ENCODE measurements at regions not wholly inside any gene's neighbourhood (a gene's known extent, or its start where the extent isn't known, plus 50 kb on each side); places are given as distances from the start of the nearest gene placed in this dataset.

GRCh38 chr5:144015961-144016360, 154.5 kb downstream of the YIPF5 start:
- H3K27ac Mint-ChIP-seq = no peak overlapping the region
- H3K36me3 Mint-ChIP-seq = peaks cover 2% of the 10 kb centered on the region
- H3K4me1 Mint-ChIP-seq = no peaks in the 10 kb centered on the region
- no peak for DNase-seq (ENCODE audit: low spot score in 2 of 2)
- peaks cover 7% of the 10 kb centered on the region for H3K9me3 Mint-ChIP-seq
- H3K4me3 Mint-ChIP-seq = no peak overlapping the region
- H3K27me3 Mint-ChIP-seq = peaks cover 6% of the 10 kb centered on the region
- no peak for ATAC-seq (ENCODE audit: low read depth)

- Mint-ChIP-seq H3K36me3 (peaks cover 2% of the 10 kb centered on the region), H3K4me1 (no peaks in the 10 kb centered on the region), H3K27me3 (peaks cover 6% of the 10 kb centered on the region), H3K4me3 (no peak overlapping the region), H3K9me3 (peaks cover 7% of the 10 kb centered on the region), H3K27ac (no peak overlapping the region)
- ATAC-seq (ENCODE audit: low read depth) (no peak), DNase-seq (ENCODE audit: low spot score in 2 of 2) (no peak)
Measured at GRCh38 chr5:144017119-144017518, 153.3 kb downstream of the YIPF5 start.

GRCh38 chr5:144017631-144018030, 152.8 kb downstream of the YIPF5 start:
- peaks cover 7% of the 10 kb centered on the region for H3K9me3 Mint-ChIP-seq
- H3K4me3 Mint-ChIP-seq = no peak overlapping the region
- no peak overlapping the region for H3K27ac Mint-ChIP-seq
- ATAC-seq (ENCODE audit: low read depth) (no peak), DNase-seq (ENCODE audit: low spot score in 2 of 2) (no peak)
- peaks cover 6% of the 10 kb centered on the region for H3K27me3 Mint-ChIP-seq
- no peaks in the 10 kb centered on the region for H3K4me1 Mint-ChIP-seq
- H3K36me3 Mint-ChIP-seq = peaks cover 2% of the 10 kb centered on the region

GRCh38 chr5:144024090-144024489, 146.4 kb downstream of the YIPF5 start:
- Mint-ChIP-seq H3K4me3 (no peak overlapping the region), H3K27me3 (peaks cover 4% of the 10 kb centered on the region), H3K9me3 (peaks cover 3% of the 10 kb centered on the region), H3K36me3 (peaks cover 2% of the 10 kb centered on the region), H3K4me1 (no peaks in the 10 kb centered on the region), H3K27ac (no peak overlapping the region)
- ATAC-seq (ENCODE audit: low read depth) (no peak), DNase-seq (ENCODE audit: low spot score in 2 of 2) (no peak)

- H3K27me3 Mint-ChIP-seq = peaks cover 4% of the 10 kb centered on the region
- no peak overlapping the region for H3K27ac Mint-ChIP-seq
- DNase-seq (ENCODE audit: low spot score in 2 of 2) = no peak
- H3K36me3 Mint-ChIP-seq = peaks cover 2% of the 10 kb centered on the region
- H3K9me3 Mint-ChIP-seq = peaks cover 3% of the 10 kb centered on the region
- no peaks in the 10 kb centered on the region for H3K4me1 Mint-ChIP-seq
- H3K4me3 Mint-ChIP-seq = no peak overlapping the region
- ATAC-seq (ENCODE audit: low read depth) = no peak
Measured at GRCh38 chr5:144024545-144024944, 145.9 kb downstream of the YIPF5 start.

GRCh38 chr5:144026286-144026685, 144.2 kb downstream of the YIPF5 start:
- Mint-ChIP-seq H3K4me3 (no peak overlapping the region), H3K27ac (no peak overlapping the region), H3K36me3 (no peaks in the 10 kb centered on the region), H3K27me3 (peaks cover 3% of the 10 kb centered on the region), H3K9me3 (no peaks in the 10 kb centered on the region), H3K4me1 (no peaks in the 10 kb centered on the region)
- no peak for ATAC-seq (ENCODE audit: low read depth)
- no peak for DNase-seq (ENCODE audit: low spot score in 2 of 2)

GRCh38 chr5:144028058-144028457, 142.4 kb downstream of the YIPF5 start:
- H3K27ac Mint-ChIP-seq = no peak overlapping the region
- ATAC-seq (ENCODE audit: low read depth) = no peak
- H3K4me3 Mint-ChIP-seq = no peak overlapping the region
- DNase-seq (ENCODE audit: low spot score in 2 of 2) = no peak
- peaks cover 5% of the 10 kb centered on the region for H3K27me3 Mint-ChIP-seq
- no peaks in the 10 kb centered on the region for H3K9me3 Mint-ChIP-seq
- H3K4me1 Mint-ChIP-seq = no peaks in the 10 kb centered on the region
- H3K36me3 Mint-ChIP-seq = no peaks in the 10 kb centered on the region

GRCh38 chr5:144028636-144029035, 141.8 kb downstream of the YIPF5 start:
- Mint-ChIP-seq H3K9me3 (no peaks in the 10 kb centered on the region), H3K27me3 (peaks cover 5% of the 10 kb centered on the region), H3K36me3 (no peaks in the 10 kb centered on the region), H3K4me1 (no peaks in the 10 kb centered on the region), H3K4me3 (no peak overlapping the region), H3K27ac (no peak overlapping the region)
- no peak for DNase-seq (ENCODE audit: low spot score in 2 of 2)
- ATAC-seq (ENCODE audit: low read depth) = no peak

GRCh38 chr5:144030904-144031303, 139.6 kb downstream of the YIPF5 start:
- H3K4me1 Mint-ChIP-seq = no peaks in the 10 kb centered on the region
- no peak for ATAC-seq (ENCODE audit: low read depth)
- no peak for DNase-seq (ENCODE audit: low spot score in 2 of 2)
- H3K4me3 Mint-ChIP-seq = no peak overlapping the region
- H3K9me3 Mint-ChIP-seq = no peaks in the 10 kb centered on the region
- no peak overlapping the region for H3K27ac Mint-ChIP-seq
- no peaks in the 10 kb centered on the region for H3K36me3 Mint-ChIP-seq
- peaks cover 8% of the 10 kb centered on the region for H3K27me3 Mint-ChIP-seq

GRCh38 chr5:144032375-144032774, 138.1 kb downstream of the YIPF5 start:
- Mint-ChIP-seq H3K9me3 (no peaks in the 10 kb centered on the region), H3K27me3 (peaks cover 9% of the 10 kb centered on the region), H3K36me3 (no peaks in the 10 kb centered on the region), H3K4me1 (no peaks in the 10 kb centered on the region), H3K27ac (no peak overlapping the region), H3K4me3 (no peak overlapping the region)
- DNase-seq (ENCODE audit: low spot score in 2 of 2) = no peak
- no peak for ATAC-seq (ENCODE audit: low read depth)

- H3K27ac Mint-ChIP-seq = no peak overlapping the region
- H3K27me3 Mint-ChIP-seq = peaks cover 9% of the 10 kb centered on the region
- DNase-seq (ENCODE audit: low spot score in 2 of 2) (no peak), ATAC-seq (ENCODE audit: low read depth) (no peak)
- no peaks in the 10 kb centered on the region for H3K4me1 Mint-ChIP-seq
- H3K9me3 Mint-ChIP-seq = no peaks in the 10 kb centered on the region
- H3K4me3 Mint-ChIP-seq = no peak overlapping the region
- H3K36me3 Mint-ChIP-seq = no peaks in the 10 kb centered on the region
Measured at GRCh38 chr5:144033486-144033885, 137.0 kb downstream of the YIPF5 start.

- Mint-ChIP-seq H3K27ac (no peak overlapping the region), H3K4me3 (no peak overlapping the region), H3K4me1 (no peaks in the 10 kb centered on the region), H3K36me3 (no peaks in the 10 kb centered on the region), H3K27me3 (peaks cover 9% of the 10 kb centered on the region), H3K9me3 (no peaks in the 10 kb centered on the region)
- ATAC-seq (ENCODE audit: low read depth) (no peak), DNase-seq (ENCODE audit: low spot score in 2 of 2) (no peak)
Measured at GRCh38 chr5:144035046-144035740, 135.3 kb downstream of the YIPF5 start.

- no peak overlapping the region for H3K4me3 Mint-ChIP-seq
- no peak overlapping the region for H3K27ac Mint-ChIP-seq
- H3K4me1 Mint-ChIP-seq = no peaks in the 10 kb centered on the region
- no peaks in the 10 kb centered on the region for H3K9me3 Mint-ChIP-seq
- DNase-seq (ENCODE audit: low spot score in 2 of 2) (no peak), ATAC-seq (ENCODE audit: low read depth) (no peak)
- H3K36me3 Mint-ChIP-seq = no peaks in the 10 kb centered on the region
- H3K27me3 Mint-ChIP-seq = peaks cover 7% of the 10 kb centered on the region
Measured at GRCh38 chr5:144036476-144036875, 134.0 kb downstream of the YIPF5 start.

- DNase-seq (ENCODE audit: low spot score in 2 of 2) = no peak
- no peaks in the 10 kb centered on the region for H3K36me3 Mint-ChIP-seq
- no peak for ATAC-seq (ENCODE audit: low read depth)
- no peak overlapping the region for H3K4me3 Mint-ChIP-seq
- no peak overlapping the region for H3K27ac Mint-ChIP-seq
- no peaks in the 10 kb centered on the region for H3K4me1 Mint-ChIP-seq
- H3K27me3 Mint-ChIP-seq = peaks cover 6% of the 10 kb centered on the region
- no peaks in the 10 kb centered on the region for H3K9me3 Mint-ChIP-seq
Measured at GRCh38 chr5:144040615-144041305, 129.7 kb downstream of the YIPF5 start.

GRCh38 chr5:144042156-144042555, 128.3 kb downstream of the YIPF5 start:
- H3K4me3 Mint-ChIP-seq = no peak overlapping the region
- DNase-seq (ENCODE audit: low spot score in 2 of 2) = no peak
- no peaks in the 10 kb centered on the region for H3K4me1 Mint-ChIP-seq
- no peaks in the 10 kb centered on the region for H3K36me3 Mint-ChIP-seq
- H3K27ac Mint-ChIP-seq = no peak overlapping the region
- peaks cover 2% of the 10 kb centered on the region for H3K27me3 Mint-ChIP-seq
- no peaks in the 10 kb centered on the region for H3K9me3 Mint-ChIP-seq
- ATAC-seq (ENCODE audit: low read depth) = no peak
